Activated T-cell treated with anti-CD3 and anti-CD28 coated beads for 24 hours (primary cell): ENCODE measurements at regions not wholly inside any gene's neighbourhood (a gene's known extent, or its start where the extent isn't known, plus 50 kb on each side); places are given as distances from the start of the nearest gene placed in this dataset.

ENCODE experiments used
- DNase-seq: peaks from one replicate; pipeline ENCODE4 v3.0.0-alpha.2; 2020; ENCODE audit warnings: low read depth

GRCh38 chr4:106676173-106676921, 307.8 kb upstream of the GIMD1 start:
- DNase-seq: no peak

GRCh38 chr4:106671716-106672115, 303.1 kb upstream of the GIMD1 start:
- DNase-seq: no peak

GRCh38 chr4:106670976-106671375, 302.4 kb upstream of the GIMD1 start:
- no peak for DNase-seq

GRCh38 chr4:106659371-106659770, 290.8 kb upstream of the GIMD1 start:
- DNase-seq: no peak

- no peak for DNase-seq
Measured at GRCh38 chr4:106652095-106652494, 283.5 kb upstream of the GIMD1 start.

GRCh38 chr4:106650701-106651100, 282.1 kb upstream of the GIMD1 start:
- no peak for DNase-seq

- DNase-seq: no peak
Measured at GRCh38 chr4:106647451-106647850, 278.9 kb upstream of the GIMD1 start.

GRCh38 chr4:106629268-106629625, 260.7 kb upstream of the GIMD1 start:
- DNase-seq: no peak

- no peak for DNase-seq
Measured at GRCh38 chr4:106628586-106629267, 260.1 kb upstream of the GIMD1 start.

- DNase-seq: no peak
Measured at GRCh38 chr4:106627051-106627450, 258.5 kb upstream of the GIMD1 start.

GRCh38 chr4:106624671-106625070, 256.1 kb upstream of the GIMD1 start:
- DNase-seq: no peak

- no peak for DNase-seq
Measured at GRCh38 chr4:106618956-106619355, 250.4 kb upstream of the GIMD1 start.

GRCh38 chr4:106615961-106616360, 247.4 kb upstream of the GIMD1 start:
- DNase-seq: no peak

- no peak for DNase-seq
Measured at GRCh38 chr4:106615410-106615945, 246.9 kb upstream of the GIMD1 start.

- no peak for DNase-seq
Measured at GRCh38 chr4:106614441-106614840, 245.9 kb upstream of the GIMD1 start.

- no peak for DNase-seq
Measured at GRCh38 chr4:106609917-106610316, 241.3 kb upstream of the GIMD1 start.

- no peak for DNase-seq
Measured at GRCh38 chr4:106607558-106607957, 239.0 kb upstream of the GIMD1 start.

GRCh38 chr4:106604319-106605051, 235.9 kb upstream of the GIMD1 start:
- no peak for DNase-seq

- DNase-seq: no peak
Measured at GRCh38 chr4:106603471-106603870, 234.9 kb upstream of the GIMD1 start.

- DNase-seq: no peak
Measured at GRCh38 chr4:106602711-106603110, 234.1 kb upstream of the GIMD1 start.

- DNase-seq: no peak
Measured at GRCh38 chr4:106601519-106601918, 232.9 kb upstream of the GIMD1 start.

GRCh38 chr4:106595906-106596305, 227.3 kb upstream of the GIMD1 start:
- DNase-seq: no peak
